ENCODE measurements at regions not wholly inside any gene's neighbourhood (a gene's known extent, or its start where the extent isn't known, plus 50 kb on each side); places are given as distances from the start of the nearest gene placed in this dataset.

DNA sequence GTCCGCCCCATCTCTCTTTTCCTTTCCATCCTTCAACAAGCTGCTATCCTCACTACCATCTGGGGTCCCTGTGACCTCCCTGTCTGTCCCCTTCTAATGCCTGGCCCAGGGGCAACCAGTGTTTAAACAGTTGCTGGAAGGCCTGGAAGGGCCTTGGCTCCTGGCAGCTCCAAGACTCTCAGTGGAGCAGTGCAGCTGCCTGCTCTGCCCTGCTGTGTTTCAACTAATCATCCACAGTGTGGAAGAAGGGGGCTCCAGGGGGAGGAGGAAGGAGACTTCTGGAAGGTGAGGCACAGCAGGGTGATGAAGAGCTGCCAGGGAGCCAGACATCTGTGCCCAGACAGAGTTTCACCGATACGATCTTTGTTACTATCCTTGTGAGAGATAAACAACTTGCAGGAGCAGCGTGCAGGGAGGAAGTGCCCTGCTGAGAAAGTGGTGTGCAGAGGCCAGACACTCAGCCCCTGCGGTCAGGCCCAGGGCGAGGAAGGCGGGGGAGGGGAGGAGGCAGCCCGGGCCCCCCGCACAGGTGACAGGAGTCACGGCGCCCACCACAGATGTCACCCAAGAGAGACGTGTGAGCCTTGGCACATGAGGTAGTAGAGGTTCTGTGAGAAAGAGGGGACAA lies 1061.8 kb downstream of the BCL11B start:
- TF ChIP-seq, protein P1, sequence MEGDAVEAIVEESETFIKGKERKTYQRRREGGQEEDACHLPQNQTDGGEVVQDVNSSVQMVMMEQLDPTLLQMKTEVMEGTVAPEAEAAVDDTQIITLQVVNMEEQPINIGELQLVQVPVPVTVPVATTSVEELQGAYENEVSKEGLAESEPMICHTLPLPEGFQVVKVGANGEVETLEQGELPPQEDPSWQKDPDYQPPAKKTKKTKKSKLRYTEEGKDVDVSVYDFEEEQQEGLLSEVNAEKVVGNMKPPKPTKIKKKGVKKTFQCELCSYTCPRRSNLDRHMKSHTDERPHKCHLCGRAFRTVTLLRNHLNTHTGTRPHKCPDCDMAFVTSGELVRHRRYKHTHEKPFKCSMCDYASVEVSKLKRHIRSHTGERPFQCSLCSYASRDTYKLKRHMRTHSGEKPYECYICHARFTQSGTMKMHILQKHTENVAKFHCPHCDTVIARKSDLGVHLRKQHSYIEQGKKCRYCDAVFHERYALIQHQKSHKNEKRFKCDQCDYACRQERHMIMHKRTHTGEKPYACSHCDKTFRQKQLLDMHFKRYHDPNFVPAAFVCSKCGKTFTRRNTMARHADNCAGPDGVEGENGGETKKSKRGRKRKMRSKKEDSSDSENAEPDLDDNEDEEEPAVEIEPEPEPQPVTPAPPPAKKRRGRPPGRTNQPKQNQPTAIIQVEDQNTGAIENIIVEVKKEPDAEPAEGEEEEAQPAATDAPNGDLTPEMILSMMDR (IDR thresholded peaks at IDR 0.05; ENCODE audit: insufficient read depth, low read length): no peak
- TF ChIP-seq GABPA (IDR thresholded peaks at IDR 0.05; ENCODE audit: low read depth) (no peak), POLR2AphosphoS5 (IDR thresholded peaks at IDR 0.05; ENCODE audit: low read depth) (no peak)
- TF ChIP-seq, protein P2, sequence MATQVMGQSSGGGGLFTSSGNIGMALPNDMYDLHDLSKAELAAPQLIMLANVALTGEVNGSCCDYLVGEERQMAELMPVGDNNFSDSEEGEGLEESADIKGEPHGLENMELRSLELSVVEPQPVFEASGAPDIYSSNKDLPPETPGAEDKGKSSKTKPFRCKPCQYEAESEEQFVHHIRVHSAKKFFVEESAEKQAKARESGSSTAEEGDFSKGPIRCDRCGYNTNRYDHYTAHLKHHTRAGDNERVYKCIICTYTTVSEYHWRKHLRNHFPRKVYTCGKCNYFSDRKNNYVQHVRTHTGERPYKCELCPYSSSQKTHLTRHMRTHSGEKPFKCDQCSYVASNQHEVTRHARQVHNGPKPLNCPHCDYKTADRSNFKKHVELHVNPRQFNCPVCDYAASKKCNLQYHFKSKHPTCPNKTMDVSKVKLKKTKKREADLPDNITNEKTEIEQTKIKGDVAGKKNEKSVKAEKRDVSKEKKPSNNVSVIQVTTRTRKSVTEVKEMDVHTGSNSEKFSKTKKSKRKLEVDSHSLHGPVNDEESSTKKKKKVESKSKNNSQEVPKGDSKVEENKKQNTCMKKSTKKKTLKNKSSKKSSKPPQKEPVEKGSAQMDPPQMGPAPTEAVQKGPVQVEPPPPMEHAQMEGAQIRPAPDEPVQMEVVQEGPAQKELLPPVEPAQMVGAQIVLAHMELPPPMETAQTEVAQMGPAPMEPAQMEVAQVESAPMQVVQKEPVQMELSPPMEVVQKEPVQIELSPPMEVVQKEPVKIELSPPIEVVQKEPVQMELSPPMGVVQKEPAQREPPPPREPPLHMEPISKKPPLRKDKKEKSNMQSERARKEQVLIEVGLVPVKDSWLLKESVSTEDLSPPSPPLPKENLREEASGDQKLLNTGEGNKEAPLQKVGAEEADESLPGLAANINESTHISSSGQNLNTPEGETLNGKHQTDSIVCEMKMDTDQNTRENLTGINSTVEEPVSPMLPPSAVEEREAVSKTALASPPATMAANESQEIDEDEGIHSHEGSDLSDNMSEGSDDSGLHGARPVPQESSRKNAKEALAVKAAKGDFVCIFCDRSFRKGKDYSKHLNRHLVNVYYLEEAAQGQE (IDR thresholded peaks at IDR 0.05; ENCODE audit: insufficient replicate concordance, low read depth): no peak
